ENCODE measurements at regions not wholly inside any gene's neighbourhood (a gene's known extent, or its start where the extent isn't known, plus 50 kb on each side); places are given as distances from the start of the nearest gene placed in this dataset.

DNA sequence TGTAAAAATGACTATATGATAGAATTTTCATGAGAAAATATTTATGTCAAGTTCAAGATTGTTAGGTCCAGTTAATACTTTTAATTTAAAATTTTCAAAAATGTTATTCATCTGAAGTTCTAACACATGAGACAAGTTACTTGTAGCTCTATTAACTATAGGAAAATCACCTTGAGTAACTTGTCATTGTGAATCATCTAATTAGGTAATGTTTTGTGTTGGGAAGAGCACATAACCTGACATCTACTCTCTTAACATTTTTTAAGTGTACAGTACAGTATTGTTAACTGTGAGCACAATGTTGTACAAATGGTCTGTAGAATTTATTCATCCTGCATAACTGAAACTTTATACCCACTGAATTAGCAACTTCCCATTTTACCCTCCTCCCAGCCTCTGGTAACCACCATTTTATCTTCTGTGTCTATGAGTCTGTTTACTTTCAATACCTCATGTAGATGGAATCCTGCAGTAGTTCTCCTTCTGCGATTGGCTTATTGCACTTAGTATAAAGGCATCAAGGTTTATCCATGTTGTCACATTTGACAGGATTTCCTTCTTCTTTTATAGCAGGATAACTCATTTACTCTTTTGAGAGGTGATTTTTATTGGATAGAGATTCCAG, 54.6 kb downstream of the ARL4A start:
- DNase-seq (ENCODE audit: low read depth in 4 of 4, low spot score in 3 of 4), result no peak

DNA sequence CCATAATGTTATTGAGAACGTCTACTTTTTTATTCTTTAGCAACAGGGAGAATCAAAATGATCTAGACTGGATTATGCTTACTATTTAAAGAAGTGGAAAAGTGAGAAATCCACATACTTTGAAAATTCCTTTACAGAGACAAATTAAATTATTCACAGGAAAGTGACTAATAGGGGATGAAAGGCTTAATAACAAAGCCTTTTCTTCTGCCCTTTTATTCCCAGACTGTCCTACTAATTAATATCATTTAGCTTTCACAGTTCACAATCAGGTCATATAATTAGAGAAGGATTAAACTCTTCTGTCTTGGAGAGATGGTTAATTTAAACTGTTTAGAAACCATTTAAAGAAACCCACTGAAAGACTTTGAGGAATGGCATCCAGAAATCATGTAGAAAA, 58.8 kb downstream of the ARL4A start:
- no peak for DNase-seq (ENCODE audit: low read depth in 4 of 4, low spot score in 3 of 4)

- no peak for DNase-seq (ENCODE audit: low read depth in 4 of 4, low spot score in 3 of 4)
These were observed 60.4 kb downstream of the ARL4A start for GRCh38 chr7:12747687-12748306.

GRCh38 chr7:12749069-12749468, 61.6 kb downstream of the ARL4A start:
- DNase-seq (ENCODE audit: low read depth in 4 of 4, low spot score in 3 of 4), result no peak

DNA sequence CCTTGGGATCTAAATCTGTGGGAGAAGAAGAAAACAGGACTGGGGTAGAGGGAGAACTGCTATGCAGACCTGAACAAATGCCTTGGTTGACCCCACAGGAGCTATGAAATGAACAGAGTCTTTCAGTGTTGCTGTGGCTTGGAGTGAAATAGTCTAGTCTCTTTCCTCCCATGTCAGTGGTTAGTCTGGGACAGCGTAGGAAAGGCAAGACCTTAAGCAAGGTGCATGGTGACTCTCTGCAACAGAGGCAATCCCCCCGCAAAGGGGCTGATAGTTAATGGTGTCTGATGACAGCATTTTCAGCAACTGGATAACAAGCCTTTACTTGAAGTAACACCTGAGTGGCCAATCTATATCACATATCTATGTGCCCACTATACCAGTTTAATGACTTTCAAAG, 62.3 kb downstream of the ARL4A start:
- DNase-seq (ENCODE audit: low read depth in 4 of 4, low spot score in 3 of 4), result no peak

DNA sequence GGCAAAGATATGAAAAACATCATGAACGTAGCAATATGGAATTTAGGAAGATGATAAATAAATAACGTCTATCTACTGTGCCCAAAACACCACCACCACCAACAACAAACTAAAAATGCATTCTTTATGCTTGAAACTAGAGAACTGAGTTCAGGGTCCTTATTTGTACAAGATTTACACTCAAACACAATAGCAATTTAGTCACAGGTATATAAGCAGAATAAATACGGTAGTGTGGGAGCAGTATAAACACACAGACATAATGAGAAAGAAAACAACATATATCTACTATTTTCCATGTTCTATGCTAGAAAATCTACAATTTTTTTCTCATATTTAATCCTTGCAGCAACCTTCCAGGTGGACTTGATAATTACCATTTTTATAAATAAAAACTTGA, 64.3 kb downstream of the ARL4A start:
- no peak for DNase-seq (ENCODE audit: low read depth in 4 of 4, low spot score in 3 of 4)

- no peak for DNase-seq (ENCODE audit: low read depth in 4 of 4, low spot score in 3 of 4)
These were observed 66.7 kb downstream of the ARL4A start for GRCh38 chr7:12754179-12754578.

DNA sequence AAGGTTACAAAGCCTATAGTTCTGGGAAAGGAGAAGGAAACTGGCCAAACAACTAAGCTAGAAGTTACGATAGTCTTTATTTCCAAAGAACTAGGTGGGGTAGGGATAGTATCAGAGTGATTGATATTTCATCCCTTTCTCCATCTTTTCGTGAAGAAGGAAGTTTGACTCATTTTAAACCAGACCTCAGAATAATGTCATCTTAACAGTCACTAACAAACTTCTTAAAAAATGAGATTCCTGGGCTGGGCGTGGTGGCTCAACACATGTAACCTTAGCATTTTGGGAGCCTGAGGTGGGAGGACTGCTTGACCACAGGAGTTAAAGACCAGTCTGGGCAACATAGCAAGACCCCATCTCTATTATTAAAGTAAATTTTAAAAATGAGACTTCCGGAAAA, 69.4 kb downstream of the ARL4A start:
- no peak for DNase-seq (ENCODE audit: low read depth in 4 of 4, low spot score in 3 of 4)

DNA sequence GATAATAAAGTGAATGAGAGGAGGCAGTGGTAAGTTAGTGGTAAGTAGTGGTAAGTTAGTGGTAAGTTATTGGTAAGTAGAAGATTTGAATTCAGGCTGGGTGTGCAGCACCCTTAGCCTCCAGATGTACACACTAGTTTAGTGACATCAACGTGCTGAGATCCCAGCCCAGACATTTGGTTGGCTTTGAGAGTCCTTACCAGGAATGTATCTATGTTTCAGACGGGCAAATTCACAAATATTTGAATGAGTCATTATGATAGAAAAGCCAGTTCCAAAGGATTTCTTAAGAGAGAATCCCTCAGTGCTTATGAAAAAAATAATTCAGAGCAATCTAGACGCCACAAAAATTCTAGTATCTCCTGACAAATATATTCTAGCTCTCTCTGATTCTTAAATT, 70.0 kb downstream of the ARL4A start:
- no peak for DNase-seq (ENCODE audit: low read depth in 4 of 4, low spot score in 3 of 4)

- no peak for DNase-seq (ENCODE audit: low read depth in 4 of 4, low spot score in 3 of 4)
These were observed 71.7 kb downstream of the ARL4A start for GRCh38 chr7:12759151-12759550.

DNA sequence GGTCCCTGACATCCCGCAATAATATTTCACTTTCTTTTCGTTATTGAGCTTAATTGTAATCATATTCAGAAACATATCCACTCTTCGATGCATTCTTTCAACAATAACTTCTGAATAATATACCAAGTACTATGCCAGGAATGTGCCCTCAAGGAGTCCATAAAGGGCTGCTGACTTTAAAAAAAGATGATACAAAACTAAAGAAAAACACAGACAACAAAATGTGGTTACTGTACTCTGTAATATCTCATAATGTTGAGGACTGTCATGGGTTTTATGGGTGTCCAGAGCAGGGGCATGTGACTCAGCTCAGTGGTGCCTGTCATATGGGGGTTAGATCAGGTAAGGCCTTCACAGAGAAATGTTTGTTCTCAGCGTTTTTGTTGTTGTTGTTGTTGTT, 73.7 kb downstream of the ARL4A start:
- DNase-seq (ENCODE audit: low read depth in 4 of 4, low spot score in 3 of 4), result no peak

DNA sequence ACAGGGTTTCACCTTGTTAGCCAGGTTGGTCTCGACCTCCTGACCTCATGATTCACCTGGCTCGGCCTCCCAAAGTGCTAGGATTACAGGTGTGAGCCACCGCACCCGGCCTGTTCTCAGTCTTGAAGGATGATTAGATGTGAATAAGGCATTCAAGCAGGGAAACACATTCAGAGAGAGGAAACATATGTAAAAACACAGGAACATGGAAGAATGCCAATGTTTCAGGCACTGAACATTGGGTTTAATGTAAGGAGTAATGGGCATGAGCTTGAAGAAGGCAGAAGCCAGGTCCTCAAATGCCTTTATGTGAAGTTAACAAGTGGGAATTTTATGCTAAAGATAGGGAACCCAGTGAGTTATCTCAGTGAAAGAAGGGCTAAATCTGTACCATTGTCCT, 74.3 kb downstream of the ARL4A start:
- DNase-seq (ENCODE audit: low read depth in 4 of 4, low spot score in 3 of 4), result no peak

- no peak for DNase-seq (ENCODE audit: low read depth in 4 of 4, low spot score in 3 of 4)
These were observed 77.0 kb downstream of the ARL4A start for GRCh38 chr7:12764458-12764891.

DNA sequence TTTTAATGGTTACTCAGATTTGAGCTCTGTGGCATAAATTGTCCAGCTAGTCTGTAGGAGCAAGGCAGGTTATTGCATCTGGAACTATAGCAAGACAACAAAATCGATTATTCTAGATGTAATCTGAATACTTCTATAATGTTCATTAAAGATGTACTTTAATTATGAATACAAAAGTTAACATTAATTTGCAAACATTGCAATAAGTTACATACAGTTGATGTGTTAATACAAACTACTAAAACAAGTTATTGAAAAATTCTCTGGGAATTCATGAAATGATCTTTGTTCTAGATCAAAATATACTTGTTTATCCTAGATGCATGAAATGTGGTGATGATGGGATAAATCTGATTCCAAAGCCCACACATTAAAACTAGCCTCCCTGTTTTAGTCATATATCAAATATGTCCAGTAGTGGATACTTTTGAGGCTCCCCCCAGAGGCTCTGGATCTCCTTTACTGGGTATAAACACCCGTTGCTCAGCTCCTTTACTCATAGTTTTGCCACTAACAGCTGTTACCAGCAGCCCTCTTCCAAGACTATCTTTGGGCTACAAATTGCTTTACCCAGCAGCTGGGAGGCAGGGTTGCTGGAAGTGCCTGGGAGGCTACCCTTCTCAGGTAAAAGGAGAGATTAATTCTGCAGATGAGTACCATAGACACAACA, 78.1 kb downstream of the ARL4A start:
- DNase-seq (ENCODE audit: low read depth in 4 of 4, low spot score in 3 of 4), result no peak

- no peak for DNase-seq (ENCODE audit: low read depth in 4 of 4, low spot score in 3 of 4)
These were observed 79.0 kb downstream of the ARL4A start for GRCh38 chr7:12766416-12766815.

DNA sequence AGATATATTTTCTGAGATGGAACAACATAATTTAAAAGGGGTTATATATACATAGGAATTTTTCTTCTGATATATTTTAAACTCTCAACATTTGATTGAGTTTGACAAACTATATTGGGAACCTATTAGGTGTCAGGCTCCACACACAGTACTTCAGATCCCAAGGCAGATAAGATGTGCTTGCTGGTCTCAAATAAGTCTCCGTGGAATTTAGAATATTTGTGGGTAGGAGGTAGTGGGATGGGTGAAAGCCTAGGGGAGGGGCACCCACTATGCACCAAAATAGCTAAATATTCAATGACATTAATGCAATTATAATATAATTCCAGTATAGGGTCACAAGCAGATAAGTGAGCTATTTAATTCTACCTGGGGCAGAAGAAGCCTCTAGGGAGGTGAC, 81.5 kb downstream of the ARL4A start:
- DNase-seq (ENCODE audit: low read depth in 4 of 4, low spot score in 3 of 4), result no peak

DNA sequence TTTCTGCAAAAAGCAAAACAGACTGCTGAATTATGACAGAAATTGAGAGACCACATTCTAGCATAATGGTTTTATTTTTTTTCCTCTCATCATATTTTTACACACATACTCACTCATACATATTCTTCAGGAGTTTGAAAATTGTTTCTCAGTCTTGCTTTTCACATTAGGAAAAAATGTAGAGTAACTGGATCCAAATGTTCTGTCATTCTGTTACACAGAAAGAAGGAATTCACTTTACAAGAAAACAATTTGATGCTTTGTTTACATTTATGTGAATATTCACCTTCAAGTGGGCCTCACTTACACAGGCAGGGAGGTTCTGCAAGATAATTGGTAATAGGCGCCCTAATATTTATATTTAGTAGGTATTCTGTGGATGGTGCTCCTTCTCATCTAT, 82.0 kb downstream of the ARL4A start:
- DNase-seq (ENCODE audit: low read depth in 4 of 4, low spot score in 3 of 4), result no peak

- DNase-seq (ENCODE audit: low read depth in 4 of 4, low spot score in 3 of 4), result no peak
These were observed 83.0 kb downstream of the ARL4A start for GRCh38 chr7:12770227-12770975.

- DNase-seq (ENCODE audit: low read depth in 4 of 4, low spot score in 3 of 4), result peak; percentile 32 to 60 (median 58)
These were observed 84.0 kb downstream of the ARL4A start for GRCh38 chr7:12771378-12771877.

- DNase-seq (ENCODE audit: low read depth in 4 of 4, low spot score in 3 of 4), result no peak
These were observed 85.3 kb downstream of the ARL4A start for GRCh38 chr7:12772768-12773167.

- DNase-seq (ENCODE audit: low read depth in 4 of 4, low spot score in 3 of 4), result no peak
These were observed 89.8 kb downstream of the ARL4A start for GRCh38 chr7:12777257-12777656.

Data from right renal pelvis (tissue), 4 donors.